HCT116 (cell line): ENCODE measurements at regions not wholly inside any gene's neighbourhood (a gene's known extent, or its start where the extent isn't known, plus 50 kb on each side); places are given as distances from the start of the nearest gene placed in this dataset.

Source experiments
- ATAC-seq: fragments of 200-7000 bp; cut with Tn5 transposase; 2 replicates; pipeline ENCODE4 v1.9.1; 2020; ENCODE audit warnings: mild to moderate bottlenecking, moderate library complexity
- BruUV-seq: library from RNA; stranded (reverse); fragments of 400-500 nt; replicated peaks from 2 replicates; lab custom pipeline; 2021; lab: Mats Ljungman, UMichigan
- CTCF ChIA-PET: fragments of 300-600 bp; sonication (Branson Sonifier 250); formaldehyde crosslinking; loops from one replicate; lab custom pipeline; 2021; ENCODE audit warnings: antibody characterized with exemption; lab: Charles Lee
- POLR2A ChIA-PET: fragments of 300-600, 350-600 bp; sonication (Branson Sonifier 250); formaldehyde crosslinking; loops from one replicate; lab custom pipeline; 2021; ENCODE audit warnings: antibody characterized with exemption; lab: Charles Lee
- RAD21 ChIA-PET, 2 experiments: fragments of 300-600 bp; sonication (Branson Sonifier 250); formaldehyde crosslinking; loops; one replicate each; lab custom pipeline; 2023; ENCODE audit warnings: low total read pairs in 2 of 2; ENCODE audit not compliant: uncharacterized antibody in 2 of 2, unreplicated experiment in 2 of 2, low non-redundant PET in 1 of 2; lab: Charles Lee
- DNase-seq: peaks from one replicate; pipeline ENCODE4 v3.0.0-alpha.2; 2010; ENCODE audit warnings: low read depth, low spot score
- H2AFZ ChIP-seq: fragments of 200-600 bp; shearing (Covaris generic), sonication (generic); 2 replicates; pipeline ENCODE4 v1.6.1; 2017; ENCODE audit warnings: low read depth, mixed run types, mixed read lengths, antibody characterized with exemption, low read length; ENCODE audit not compliant: poor library complexity, severe bottlenecking
- H3K27ac ChIP-seq: 2 replicates; pipeline ENCODE4 v1.5.1; 2012; ENCODE audit warnings: low read depth, low read length
- H3K27me3 ChIP-seq: fragments of 200-600 bp; sonication (generic); 2 replicates; pipeline ENCODE4 v1.6.1; 2016; ENCODE audit warnings: mixed run types, low read length, mixed read lengths; ENCODE audit not compliant: insufficient read depth
- H3K36me3 ChIP-seq, 2 experiments: fragments of 200-500 bp in 1 of 2; fragments of 200-600 bp in 1 of 2; sonication (Bioruptor generic) in 1 of 2; sonication (generic) in 1 of 2; 2 replicates each; pipeline versions ENCODE4 v1.5.1 to v1.6.1; 2014 to 2016; ENCODE audit warnings: low read length in 2 of 2, inconsistent platforms in 1 of 2, mixed read lengths in 1 of 2, mixed run types in 1 of 2; ENCODE audit not compliant: insufficient read depth in 2 of 2, control insufficient read depth in 1 of 2
- H3K4me1 ChIP-seq, 2 experiments: fragments of 200-600 bp in 1 of 2; sonication (generic) in 1 of 2; 2 replicates each; pipeline versions ENCODE4 v1.5.1 to v1.6.1; 2012 to 2017; ENCODE audit warnings: low read length in 2 of 2, inconsistent platforms in 1 of 2, mild to moderate bottlenecking in 1 of 2, mixed read lengths in 1 of 2, mixed run types in 1 of 2, moderate library complexity in 1 of 2; ENCODE audit not compliant: insufficient read depth in 2 of 2, control insufficient read depth in 1 of 2
- H3K4me2 ChIP-seq: fragments of 200-600 bp; sonication (generic); 2 replicates; pipeline ENCODE4 v1.6.1; 2017; ENCODE audit warnings: mixed run types, low read length, mixed read lengths
- H3K4me3 ChIP-seq, 2 experiments: fragments of 200-600 bp in 1 of 2; sonication (generic) in 1 of 2; replicated peaks in 1 of 2; 2 replicates each; pipeline ENCODE4 v1.5.1; 2011 to 2016; ENCODE audit warnings: low read length in 2 of 2, control low read depth in 1 of 2, low read depth in 1 of 2, mild to moderate bottlenecking in 1 of 2, mixed read lengths in 1 of 2, mixed run types in 1 of 2
- H3K79me2 ChIP-seq: fragments of 200-600 bp; sonication (generic); 2 replicates; pipeline ENCODE4 v1.6.1; 2017; ENCODE audit warnings: mild to moderate bottlenecking, mixed run types, low read length, moderate library complexity, mixed read lengths; ENCODE audit not compliant: insufficient read depth
- H3K9ac ChIP-seq: fragments of 200-600 bp; sonication (generic); 2 replicates; pipeline ENCODE4 v1.6.1; 2016; ENCODE audit warnings: low read length, mixed read lengths
- H3K9me2 ChIP-seq: fragments of 200-600 bp; sonication (generic), shearing (Covaris generic); 2 replicates; pipeline ENCODE4 v1.6.1; 2017; ENCODE audit warnings: mixed run types, mild to moderate bottlenecking, moderate library complexity; ENCODE audit not compliant: insufficient read depth
- H3K9me3 ChIP-seq, 2 experiments: fragments of 200-500 bp in 1 of 2; fragments of 200-600 bp in 1 of 2; sonication (Bioruptor generic) in 1 of 2; sonication (generic) in 1 of 2; 2 replicates each; pipeline ENCODE4 v1.6.1; 2014 to 2017; ENCODE audit warnings: low read length in 2 of 2, mixed read lengths in 2 of 2, inconsistent platforms in 1 of 2, low read depth in 1 of 2, mild to moderate bottlenecking in 1 of 2, mixed run types in 1 of 2, moderate library complexity in 1 of 2; ENCODE audit not compliant: control insufficient read depth in 1 of 2, insufficient read depth in 1 of 2
- H4K20me1 ChIP-seq: fragments of 200-600 bp; sonication (generic), shearing (Covaris generic); 2 replicates; pipeline ENCODE4 v1.6.1; 2017; ENCODE audit warnings: mixed run types, mild to moderate bottlenecking, moderate library complexity; ENCODE audit not compliant: insufficient read depth
- CBX3 ChIP-seq: IDR thresholded peaks from 2 replicates; pipeline ENCODE4 v1.6.1; 2012; ENCODE audit warnings: low read depth
- CEBPB ChIP-seq: IDR thresholded peaks from 2 replicates; pipeline ENCODE4 v1.6.1; 2012; ENCODE audit warnings: low read depth
- EGR1 ChIP-seq: IDR thresholded peaks from 2 replicates; pipeline ENCODE4 v1.6.1; 2012; ENCODE audit warnings: low read depth
- EZH2 ChIP-seq: fragments of 200-600 bp; sonication (generic); IDR thresholded peaks from 2 replicates; pipeline ENCODE4 v1.6.1; 2017; ENCODE audit warnings: antibody characterized with exemption, mixed run types
- EZH2phosphoT487 ChIP-seq: fragments of 200-600 bp; IDR thresholded peaks from 2 replicates; pipeline ENCODE4 v1.6.1; 2018; ENCODE audit warnings: antibody characterized with exemption, borderline replicate concordance
- FOSL1 ChIP-seq: IDR thresholded peaks from 2 replicates; pipeline ENCODE4 v1.6.1; 2012; ENCODE audit warnings: low read depth
- POLR2A ChIP-seq: IDR thresholded peaks from 2 replicates; pipeline ENCODE4 v1.7.0; 2011; ENCODE audit warnings: borderline replicate concordance; ENCODE audit not compliant: insufficient read depth, insufficient read length; ENCODE audit errors: extremely low read depth
- POLR2AphosphoS5 ChIP-seq: IDR thresholded peaks from 2 replicates; pipeline ENCODE4 v1.6.1; 2011; ENCODE audit warnings: mild to moderate bottlenecking, low read depth, low read length, moderate library complexity
- REST ChIP-seq: IDR thresholded peaks from 2 replicates; pipeline ENCODE4 v1.6.1; 2012; ENCODE audit warnings: low read depth
- SP1 ChIP-seq: IDR thresholded peaks from 2 replicates; pipeline ENCODE4 v1.6.1; 2012; ENCODE audit warnings: low read depth
- SRF ChIP-seq: IDR thresholded peaks from 2 replicates; pipeline ENCODE4 v1.6.1; 2012; ENCODE audit warnings: low read depth
- TCF7L2 ChIP-seq: IDR thresholded peaks from 2 replicates; pipeline ENCODE4 v1.7.0; 2011; ENCODE audit warnings: borderline replicate concordance, inconsistent platforms; ENCODE audit not compliant: insufficient read depth, insufficient read length; ENCODE audit errors: extremely low read depth
- YY1 ChIP-seq: IDR thresholded peaks from 2 replicates; pipeline ENCODE4 v1.6.1; 2011; ENCODE audit warnings: low read length, low read depth, moderate library complexity, mild to moderate bottlenecking; ENCODE audit not compliant: insufficient replicate concordance; ENCODE audit errors: extremely low read depth
- ZBTB33 ChIP-seq: IDR thresholded peaks from 2 replicates; pipeline ENCODE4 v1.6.1; 2011; ENCODE audit warnings: mild to moderate bottlenecking, low read length, moderate library complexity; ENCODE audit not compliant: insufficient replicate concordance; ENCODE audit errors: extremely low read depth
- ZNF274 ChIP-seq: fragments of 200-500 bp; sonication (Bioruptor generic); IDR thresholded peaks from 2 replicates; pipeline ENCODE4 v1.6.1; 2014; ENCODE audit warnings: mild to moderate bottlenecking, low read depth, low read length, inconsistent platforms
- intact Hi-C: fragments of 100-400 bp; cut with micrococcal nuclease; formaldehyde crosslinking; loops from 2 replicates; pipeline ENCODE4 v1.10.0; 2022
- TF ChIP-seq, protein P1 (sequence below), 3 experiments: fragments of 200-600 bp in 1 of 3; sonication (generic) in 1 of 3; IDR thresholded peaks in 2 of 3; conservative IDR thresholded peaks in 1 of 3; 2 replicates each; pipeline ENCODE4 v1.5.1; 2012 to 2017; ENCODE audit warnings: low read depth in 2 of 3, low read length in 2 of 3, antibody characterized with exemption in 1 of 3, borderline replicate concordance in 1 of 3, control low read depth in 1 of 3, mild to moderate bottlenecking in 1 of 3, mixed read lengths in 1 of 3, mixed run types in 1 of 3, moderate library complexity in 1 of 3; ENCODE audit not compliant: insufficient read depth in 1 of 3

DNA sequence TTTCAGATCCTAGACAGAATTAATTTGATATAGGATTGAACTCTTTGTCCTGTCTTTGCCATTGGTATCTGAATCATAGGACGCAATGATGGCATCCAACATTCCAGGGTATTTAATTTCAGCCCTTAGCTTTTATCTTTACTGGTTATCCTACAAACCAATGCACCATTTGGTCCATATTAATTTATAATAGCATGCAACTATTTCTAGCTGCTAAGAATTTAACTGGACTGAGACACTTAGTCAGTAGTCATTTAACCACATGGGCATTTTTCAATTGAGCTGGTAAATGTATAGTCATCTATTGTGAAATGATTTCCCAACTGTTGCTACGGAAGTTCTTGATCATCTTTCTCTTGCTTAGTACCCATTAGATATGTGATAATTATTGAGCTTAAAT, 141.1 kb downstream of the CD164 start:
- Histone ChIP-seq H3K9ac (no peak overlapping the region), H3K27me3 (no peaks in the 10 kb centered on the region), H3K4me1 (peaks cover 0 to 7% of the 10 kb centered on the region in 2 experiments; a peak in 2 of 4 replicates), H3K27ac (no peak overlapping the region), H3K4me2 (no peak overlapping the region), H3K79me2 (no peaks in the 10 kb centered on the region), H2AFZ (no peak overlapping the region), H4K20me1 (no peaks in the 10 kb centered on the region), H3K9me2 (no peaks in the 10 kb centered on the region), H3K36me3 (no peaks in the 10 kb centered on the region), H3K4me3 (no peak overlapping the region), H3K9me3 (no peaks in the 10 kb centered on the region)
- RAD21 ChIA-PET, result no interaction called here
- TF ChIP-seq ZNF274 (no peak), CEBPB (no peak), YY1 (no peak), POLR2A (no peak), SP1 (no peak), ZBTB33 (no peak), SRF (no peak), POLR2AphosphoS5 (no peak), REST (no peak), TCF7L2 (no peak), CBX3 (no peak), EGR1 (no peak), FOSL1 (no peak), EZH2 (no peak), EZH2phosphoT487 (no peak)
- TF ChIP-seq, protein P1, sequence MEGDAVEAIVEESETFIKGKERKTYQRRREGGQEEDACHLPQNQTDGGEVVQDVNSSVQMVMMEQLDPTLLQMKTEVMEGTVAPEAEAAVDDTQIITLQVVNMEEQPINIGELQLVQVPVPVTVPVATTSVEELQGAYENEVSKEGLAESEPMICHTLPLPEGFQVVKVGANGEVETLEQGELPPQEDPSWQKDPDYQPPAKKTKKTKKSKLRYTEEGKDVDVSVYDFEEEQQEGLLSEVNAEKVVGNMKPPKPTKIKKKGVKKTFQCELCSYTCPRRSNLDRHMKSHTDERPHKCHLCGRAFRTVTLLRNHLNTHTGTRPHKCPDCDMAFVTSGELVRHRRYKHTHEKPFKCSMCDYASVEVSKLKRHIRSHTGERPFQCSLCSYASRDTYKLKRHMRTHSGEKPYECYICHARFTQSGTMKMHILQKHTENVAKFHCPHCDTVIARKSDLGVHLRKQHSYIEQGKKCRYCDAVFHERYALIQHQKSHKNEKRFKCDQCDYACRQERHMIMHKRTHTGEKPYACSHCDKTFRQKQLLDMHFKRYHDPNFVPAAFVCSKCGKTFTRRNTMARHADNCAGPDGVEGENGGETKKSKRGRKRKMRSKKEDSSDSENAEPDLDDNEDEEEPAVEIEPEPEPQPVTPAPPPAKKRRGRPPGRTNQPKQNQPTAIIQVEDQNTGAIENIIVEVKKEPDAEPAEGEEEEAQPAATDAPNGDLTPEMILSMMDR (IDR thresholded peaks at IDR 0.05 in 2 of 3, conservative IDR thresholded peaks at IDR 0.05 in 1 of 3; ENCODE audit: borderline replicate concordance in 1 of 3, insufficient read depth in 1 of 3, low read depth in 2 of 3, low read length in 2 of 3), result no peak
- DNase-seq, result no peak
- intact Hi-C loops, result no loop called here
- no peak for ATAC-seq
- POLR2A ChIA-PET, result no interaction called here
- CTCF ChIA-PET, result no interaction called here
- BruUV-seq, result no TSS peak
